Dedifferentiated amniotic fluid mesenchymal stem cell (primary cell): ENCODE measurements at regions not wholly inside any gene's neighbourhood (a gene's known extent, or its start where the extent isn't known, plus 50 kb on each side); places are given as distances from the start of the nearest gene placed in this dataset.
"Not testable (repeated sequence)": the region's sequence is repeated elsewhere in the genome, so short reads cannot be mapped to it uniquely, and the experiment has no call there.

Source experiments
- DNase-seq: peaks from one replicate; pipeline ENCODE4 v3.0.0-alpha.2; 2016; ENCODE audit errors: extremely low spot score

- no peak for DNase-seq
Observed at GRCh38 chr3:152667267-152667666, 167.7 kb upstream of the P2RY1 start.

- DNase-seq = no peak
Observed at GRCh38 chr3:152669560-152669959, 165.4 kb upstream of the P2RY1 start.

- DNase-seq = no peak
Observed at GRCh38 chr3:152671446-152672319, 163.2 kb upstream of the P2RY1 start.

- DNase-seq = no peak
Observed at GRCh38 chr3:152672320-152672649, 162.6 kb upstream of the P2RY1 start.

GRCh38 chr3:152676810-152677379, 158.0 kb upstream of the P2RY1 start:
- no peak for DNase-seq

GRCh38 chr3:152677491-152677890, 157.4 kb upstream of the P2RY1 start:
- no peak for DNase-seq

GRCh38 chr3:152682477-152682876, 152.5 kb upstream of the P2RY1 start:
- DNase-seq = no peak

- DNase-seq = no peak
Observed at GRCh38 chr3:152683521-152683999, 151.4 kb upstream of the P2RY1 start.

- no peak for DNase-seq
Observed at GRCh38 chr3:152684279-152684678, 150.7 kb upstream of the P2RY1 start.

GRCh38 chr3:152688313-152688712, 146.6 kb upstream of the P2RY1 start:
- no peak for DNase-seq

GRCh38 chr3:152692326-152692725, 142.6 kb upstream of the P2RY1 start:
- not testable (repeated sequence) for DNase-seq

- not testable (repeated sequence) for DNase-seq
Observed at GRCh38 chr3:152693521-152694250, 141.2 kb upstream of the P2RY1 start.

- DNase-seq = no peak
Observed at GRCh38 chr3:152695840-152696239, 139.1 kb upstream of the P2RY1 start.

GRCh38 chr3:152696962-152697361, 138.0 kb upstream of the P2RY1 start:
- no peak for DNase-seq

GRCh38 chr3:152703245-152703890, 131.6 kb upstream of the P2RY1 start:
- DNase-seq = no peak

GRCh38 chr3:152706991-152707713, 127.8 kb upstream of the P2RY1 start:
- DNase-seq = no peak

- no peak for DNase-seq
Observed at GRCh38 chr3:152709659-152710058, 125.3 kb upstream of the P2RY1 start.

GRCh38 chr3:152710549-152710948, 124.4 kb upstream of the P2RY1 start:
- no peak for DNase-seq

- no peak for DNase-seq
Observed at GRCh38 chr3:152713989-152714388, 120.9 kb upstream of the P2RY1 start.

GRCh38 chr3:152714507-152714906, 120.4 kb upstream of the P2RY1 start:
- no peak for DNase-seq

GRCh38 chr3:152717252-152717651, 117.7 kb upstream of the P2RY1 start:
- DNase-seq = no peak

GRCh38 chr3:152718810-152719209, 116.1 kb upstream of the P2RY1 start:
- DNase-seq = no peak
